ENCODE measurements at regions not wholly inside any gene's neighbourhood (a gene's known extent, or its start where the extent isn't known, plus 50 kb on each side); places are given as distances from the start of the nearest gene placed in this dataset.

- DNase-seq (ENCODE audit: low spot score), result no peak
Observed at GRCh38 chr6:149217466-149217888, 100.0 kb upstream of the TAB2 start.

GRCh38 chr6:149218471-149218870 is 99.0 kb upstream of the TAB2 start:
- DNase-seq (ENCODE audit: low spot score), result no peak

GRCh38 chr6:149218915-149219314 is 98.6 kb upstream of the TAB2 start:
- DNase-seq (ENCODE audit: low spot score), result no peak

- no peak for DNase-seq (ENCODE audit: low spot score)
Observed at GRCh38 chr6:149220882-149221773, 96.4 kb upstream of the TAB2 start.

GRCh38 chr6:149221774-149222070 is 95.8 kb upstream of the TAB2 start:
- DNase-seq (ENCODE audit: low spot score), result no peak

- no peak for DNase-seq (ENCODE audit: low spot score)
Observed at GRCh38 chr6:149223120-149223903, 94.2 kb upstream of the TAB2 start.

GRCh38 chr6:149223904-149224351 is 93.6 kb upstream of the TAB2 start:
- no peak for DNase-seq (ENCODE audit: low spot score)

- DNase-seq (ENCODE audit: low spot score), result no peak
Observed at GRCh38 chr6:149224399-149224798, 93.1 kb upstream of the TAB2 start.

GRCh38 chr6:149225370-149225769 is 92.1 kb upstream of the TAB2 start:
- DNase-seq (ENCODE audit: low spot score), result no peak

- no peak for DNase-seq (ENCODE audit: low spot score)
Observed at GRCh38 chr6:149225946-149226345, 91.6 kb upstream of the TAB2 start.

GRCh38 chr6:149227796-149228195 is 89.7 kb upstream of the TAB2 start:
- DNase-seq (ENCODE audit: low spot score), result no peak

GRCh38 chr6:149228311-149228955 is 89.1 kb upstream of the TAB2 start:
- no peak for DNase-seq (ENCODE audit: low spot score)

- no peak for DNase-seq (ENCODE audit: low spot score)
Observed at GRCh38 chr6:149229096-149229495, 88.4 kb upstream of the TAB2 start.

GRCh38 chr6:149230712-149231460 is 86.6 kb upstream of the TAB2 start:
- no peak for DNase-seq (ENCODE audit: low spot score)

- no peak for DNase-seq (ENCODE audit: low spot score)
Observed at GRCh38 chr6:149231778-149232177, 85.7 kb upstream of the TAB2 start.

GRCh38 chr6:149233056-149233715 is 84.3 kb upstream of the TAB2 start:
- DNase-seq (ENCODE audit: low spot score), result peak; percentile 69

GRCh38 chr6:149234051-149234962 is 83.2 kb upstream of the TAB2 start:
- DNase-seq (ENCODE audit: low spot score), result peak; percentile 72

- no peak for DNase-seq (ENCODE audit: low spot score)
Observed at GRCh38 chr6:149235130-149235561, 82.4 kb upstream of the TAB2 start.

- DNase-seq (ENCODE audit: low spot score), result no peak
Observed at GRCh38 chr6:149236589-149236988, 80.9 kb upstream of the TAB2 start.

GRCh38 chr6:149237464-149237863 is 80.0 kb upstream of the TAB2 start:
- no peak for DNase-seq (ENCODE audit: low spot score)
